Endothelial cell of umbilical vein (primary cell): ENCODE measurements at regions not wholly inside any gene's neighbourhood (a gene's known extent, or its start where the extent isn't known, plus 50 kb on each side); places are given as distances from the start of the nearest gene placed in this dataset.
"Not testable (repeated sequence)": the region's sequence is repeated elsewhere in the genome, so short reads cannot be mapped to it uniquely, and the experiment has no call there.

ENCODE experiments used
- BruUV-seq: library from RNA; stranded (reverse); fragments of 400-500 nt; replicated peaks from 2 replicates; lab custom pipeline; 2021; lab: Mats Ljungman, UMichigan
- CTCF ChIA-PET: fragments of 300-600, 350-600 bp; sonication (Branson Sonifier 250); formaldehyde crosslinking; loops from one replicate; lab custom pipeline; 2021; ENCODE audit warnings: antibody characterized with exemption, inconsistent platforms; lab: Charles Lee
- POLR2A ChIA-PET: fragments of 300-600, 350-600 bp; sonication (Branson Sonifier 250); formaldehyde crosslinking; loops from one replicate; lab custom pipeline; 2021; ENCODE audit warnings: antibody characterized with exemption, inconsistent platforms; lab: Charles Lee
- DNase-seq: peaks from one replicate; pipeline ENCODE4 v3.0.0-alpha.2; 2011; ENCODE audit warnings: low read depth, low spot score
- FAIRE-seq: peaks from 2 replicates; lab custom pipeline; 2011; peaks lifted over from hg19 to GRCh38; lab: Jason Lieb, UNC
- H2AFZ ChIP-seq: 2 replicates; pipeline ENCODE4 v1.6.0; 2012; ENCODE audit warnings: low read depth, low read length, control low read depth, inconsistent platforms
- H3K27ac ChIP-seq: 2 replicates; pipeline ENCODE4 v1.5.1; 2011; ENCODE audit warnings: low read depth, mild to moderate bottlenecking, control low read depth, low read length, moderate library complexity; ENCODE audit not compliant: insufficient read depth
- H3K27me3 ChIP-seq, 2 experiments: 2 replicates each; pipeline versions ENCODE4 v1.6.0 to v1.6.1; 2011; ENCODE audit warnings: low read length in 2 of 2, mixed read lengths in 1 of 2; ENCODE audit not compliant: control insufficient read depth in 2 of 2, insufficient read depth in 2 of 2
- H3K36me3 ChIP-seq, 2 experiments: 2 replicates in 1 of 2; 3 replicates in 1 of 2; pipeline ENCODE4 v1.5.1; 2011; ENCODE audit warnings: low read length in 2 of 2, mild to moderate bottlenecking in 1 of 2, moderate library complexity in 1 of 2; ENCODE audit not compliant: control insufficient read depth in 2 of 2, insufficient read depth in 2 of 2; ENCODE audit errors: extremely low read depth in 1 of 2
- H3K4me1 ChIP-seq: 3 replicates; pipeline ENCODE4 v1.5.1; 2011; ENCODE audit warnings: mild to moderate bottlenecking, low read length; ENCODE audit not compliant: control insufficient read depth, insufficient read depth; ENCODE audit errors: extremely low read depth
- H3K4me2 ChIP-seq: 2 replicates; pipeline ENCODE4 v1.6.1; 2011; ENCODE audit warnings: low read length, control low read depth, mixed read lengths; ENCODE audit not compliant: insufficient read depth
- H3K4me3 ChIP-seq, 3 experiments: fragments of 200-600 bp in 1 of 3; sonication (generic), shearing (Covaris generic) in 1 of 3; replicated peaks in 1 of 3; 2 replicates each; pipeline ENCODE4 v1.5.1; 2011 to 2016; ENCODE audit warnings: control low read depth in 3 of 3, low read length in 3 of 3, mild to moderate bottlenecking in 2 of 3, inconsistent platforms in 1 of 3, low read depth in 1 of 3, moderate library complexity in 1 of 3; ENCODE audit not compliant: insufficient read depth in 1 of 3
- H3K79me2 ChIP-seq: 2 replicates; pipeline ENCODE4 v1.6.0; 2012; ENCODE audit warnings: low read length, inconsistent platforms; ENCODE audit not compliant: control insufficient read depth, insufficient read depth
- H3K9ac ChIP-seq: replicated peaks from 2 replicates; pipeline ENCODE3; 2011; ENCODE audit warnings: low read length, control low read depth; ENCODE audit not compliant: insufficient read depth; ENCODE audit errors: extremely low read depth
- H3K9me1 ChIP-seq: replicated peaks from 3 replicates; pipeline ENCODE4 v1.6.0; 2011; ENCODE audit warnings: mild to moderate bottlenecking, low read length; ENCODE audit not compliant: control insufficient read depth, insufficient read depth; ENCODE audit errors: extremely low read depth
- H3K9me3 ChIP-seq: replicated peaks from 2 replicates; pipeline ENCODE4 v1.5.1; 2012; ENCODE audit warnings: low read length, inconsistent platforms; ENCODE audit not compliant: control insufficient read depth, insufficient read depth
- H4K20me1 ChIP-seq: replicated peaks from 2 replicates; pipeline ENCODE3; 2011; ENCODE audit warnings: mild to moderate bottlenecking, low read length; ENCODE audit not compliant: control insufficient read depth, insufficient read depth; ENCODE audit errors: extremely low read depth
- EZH2 ChIP-seq: IDR thresholded peaks from 2 replicates; pipeline ENCODE4 v1.6.1; 2012; ENCODE audit warnings: borderline replicate concordance, low read depth, mild to moderate bottlenecking, moderate library complexity, low read length, inconsistent platforms; ENCODE audit not compliant: severe bottlenecking
- MAX ChIP-seq: IDR thresholded peaks from 2 replicates; pipeline ENCODE4 v1.6.1; 2011; ENCODE audit not compliant: insufficient read depth, insufficient read length
- dilution Hi-C: fragments of 300-500 bp; cut with MboI; formaldehyde crosslinking; loops from one replicate; pipeline ENCODE4 v1.15.0; 2019; ENCODE audit warnings: low sequenced_read_pairs; ENCODE audit not compliant: extremely low pct_ligation_motif_present
- intact Hi-C: fragments of 100-400 bp; cut with micrococcal nuclease; formaldehyde crosslinking; loops from one replicate; pipeline ENCODE4 v1.10.0; 2022

DNA sequence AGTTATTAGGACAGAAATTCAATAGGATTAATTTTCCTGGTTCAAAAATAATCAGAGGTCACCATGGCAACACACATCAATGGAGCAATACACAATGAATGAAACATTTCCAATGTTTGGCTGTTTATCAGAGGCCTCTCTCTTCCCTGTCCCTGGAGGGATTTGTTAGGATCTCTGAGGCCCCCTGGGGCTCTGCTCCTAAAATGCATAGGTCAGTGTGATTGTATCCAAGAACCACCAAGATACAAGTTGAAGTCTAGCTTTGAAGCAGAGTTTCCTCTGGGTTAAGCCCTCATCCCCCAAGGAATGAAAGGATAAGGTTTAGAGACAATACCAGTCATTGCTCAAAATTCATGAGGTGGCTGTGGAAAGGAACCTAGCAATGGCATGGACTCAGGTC is 561.2 kb upstream of the C16orf82 start:
- H2AFZ ChIP-seq = no peak overlapping the region

DNA sequence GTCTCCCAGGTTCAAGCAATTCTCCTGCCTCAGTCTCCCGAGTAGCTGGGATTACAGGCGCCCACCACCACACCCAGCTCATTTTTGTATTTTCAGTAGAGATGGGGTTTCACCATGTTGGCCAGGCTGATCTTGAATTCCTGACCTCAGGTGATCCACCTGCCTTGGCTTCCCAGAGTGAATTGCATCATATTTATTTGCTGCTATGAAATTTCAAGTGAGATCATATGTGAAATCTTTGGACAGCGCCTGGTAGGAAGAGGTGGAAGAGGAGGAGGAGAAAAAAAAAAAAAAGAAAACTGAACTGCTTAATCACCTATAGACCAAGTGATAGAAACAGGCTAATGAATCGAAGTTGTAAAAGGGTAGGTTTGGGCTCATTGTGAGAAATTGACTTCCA is 557.8 kb upstream of the C16orf82 start:
- H3K27ac ChIP-seq, intact Hi-C loops, DNase-seq, H3K4me1 ChIP-seq, H4K20me1 ChIP-seq, H3K27me3 ChIP-seq, H2AFZ ChIP-seq, H3K9ac ChIP-seq, POLR2A ChIA-PET, dilution Hi-C loops, H3K4me2 ChIP-seq, CTCF ChIA-PET, FAIRE-seq, H3K36me3 ChIP-seq, H3K4me3 ChIP-seq, H3K9me3 ChIP-seq, H3K9me1 ChIP-seq, H3K79me2 ChIP-seq, BruUV-seq: not testable (repeated sequence)

More for the DNA sequence above, 561.2 kb upstream of the C16orf82 start:
- no peak for TF ChIP-seq MAX
- no peak for TF ChIP-seq EZH2
- dilution Hi-C loops (no loop called here), intact Hi-C loops (no loop called here)
- H3K27ac ChIP-seq = no peak overlapping the region
- H3K36me3 ChIP-seq = no peaks in the 10 kb centered on the region
- FAIRE-seq (no peak), DNase-seq (no peak)
- H3K4me1 ChIP-seq = no peaks in the 10 kb centered on the region
- no peak overlapping the region for H3K9ac ChIP-seq
- POLR2A ChIA-PET = no interaction called here
- H3K4me3 ChIP-seq = no peak overlapping the region
- H3K79me2 ChIP-seq = no peaks in the 10 kb centered on the region
- no peaks in the 10 kb centered on the region for H4K20me1 ChIP-seq
- H3K27me3 ChIP-seq = no peaks in the 10 kb centered on the region
- no TSS peak for BruUV-seq
- CTCF ChIA-PET = no interaction called here
- no peaks in the 10 kb centered on the region for H3K9me1 ChIP-seq
- H3K4me2 ChIP-seq = no peak overlapping the region
- no peaks in the 10 kb centered on the region for H3K9me3 ChIP-seq
